ENCODE measurements at regions not wholly inside any gene's neighbourhood (a gene's known extent, or its start where the extent isn't known, plus 50 kb on each side); places are given as distances from the start of the nearest gene placed in this dataset.

DNA sequence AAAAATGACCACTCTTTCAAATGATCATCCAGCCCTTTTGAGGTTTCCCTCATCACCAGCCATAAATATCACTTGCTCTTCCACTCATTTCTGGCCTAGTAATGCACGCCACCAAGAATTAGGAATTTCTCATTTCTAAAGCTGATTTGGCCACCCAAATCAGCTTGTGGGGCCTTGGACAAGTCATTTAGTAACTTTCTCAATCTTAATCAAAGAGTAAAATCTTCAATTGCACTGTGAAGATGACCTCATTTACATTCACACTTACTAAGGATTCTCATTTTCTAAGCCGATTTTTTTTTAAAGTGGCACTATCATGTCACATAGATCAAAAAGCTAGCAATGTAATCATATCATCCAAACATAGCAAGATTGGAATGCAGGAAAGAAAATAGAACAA is 150.0 kb upstream of the HHIP start:
- ChIA-PET CTCF (interaction anchor here (1.4 kb wide), 1 partner anchor 10 kb away, joined by 6 read pairs; no protein-coding TSS in a partner anchor), POLR2A (no interaction called here)
- Histone ChIP-seq H3K4me1 (ENCODE audit: control insufficient read depth, extremely low read depth, insufficient read depth, low read length) (no peaks in the 10 kb centered on the region), H3K27ac (ENCODE audit: insufficient read depth, low read depth, low read length) (no peak overlapping the region), H3K36me3 (ENCODE audit: control insufficient read depth in 2 of 2, extremely low read depth in 1 of 2, insufficient read depth in 2 of 2, low read length in 2 of 2) (no peaks in the 10 kb centered on the region), H3K9me1 (replicated peaks; ENCODE audit: control insufficient read depth, extremely low read depth, insufficient read depth, low read length) (no peaks in the 10 kb centered on the region), H3K4me3 (replicated peaks in 1 of 3; ENCODE audit: insufficient read depth in 1 of 3, low read depth in 1 of 3, low read length in 3 of 3) (no peak overlapping the region), H3K27me3 (ENCODE audit: control insufficient read depth in 2 of 2, insufficient read depth in 2 of 2, low read length in 2 of 2) (no peaks in the 10 kb centered on the region), H3K9ac (replicated peaks; ENCODE audit: extremely low read depth, insufficient read depth, low read length) (no peak overlapping the region), H3K79me2 (ENCODE audit: control insufficient read depth, insufficient read depth, low read length) (no peaks in the 10 kb centered on the region), H4K20me1 (replicated peaks; ENCODE audit: control insufficient read depth, extremely low read depth, insufficient read depth, low read length) (no peaks in the 10 kb centered on the region), H2AFZ (ENCODE audit: low read depth, low read length) (no peak overlapping the region), H3K4me2 (ENCODE audit: insufficient read depth, low read length) (no peak overlapping the region), H3K9me3 (replicated peaks; ENCODE audit: control insufficient read depth, insufficient read depth, low read length) (no peaks in the 10 kb centered on the region)
- no peak for TF ChIP-seq POLR2A (IDR thresholded peaks at IDR 0.05; ENCODE audit: low read depth, low read length)
- TF ChIP-seq EZH2 (IDR thresholded peaks at IDR 0.05; ENCODE audit: borderline replicate concordance, low read depth, low read length, severe bottlenecking): no peak
- TF ChIP-seq MYC (IDR thresholded peaks at IDR 0.05; ENCODE audit: low read depth, low read length): no peak
- no peak for TF ChIP-seq GATA2 (IDR thresholded peaks at IDR 0.05; ENCODE audit: insufficient read depth, insufficient read length, low read depth, low read length)
- no peak for TF ChIP-seq JUN (IDR thresholded peaks at IDR 0.05; ENCODE audit: borderline replicate concordance, insufficient read depth, insufficient read length, low read depth)
- TF ChIP-seq POLR2AphosphoS5 (IDR thresholded peaks at IDR 0.05; ENCODE audit: insufficient read depth, low read depth, low read length): no peak
- no peak for TF ChIP-seq CTCF (IDR thresholded peaks at IDR 0.05; ENCODE audit: extremely low read depth in 1 of 2, insufficient read depth in 1 of 2, low read depth in 1 of 2, low read length in 2 of 2)
- no peak for TF ChIP-seq MAX (IDR thresholded peaks at IDR 0.05; ENCODE audit: insufficient read depth, insufficient read length)
- TF ChIP-seq FOS (IDR thresholded peaks at IDR 0.05; ENCODE audit: borderline replicate concordance, insufficient read depth, low read length): no peak
- no TSS peak for BruUV-seq (replicated peaks)
- no peak for FAIRE-seq
- dilution Hi-C loops (cut with MboI; ENCODE audit: extremely low pct_ligation_motif_present, low sequenced_read_pairs) (no loop called here), intact Hi-C loops (cut with micrococcal nuclease) (loop anchor here (5.0 kb wide), 1 partner anchor 41 kb away; no protein-coding TSS in a partner anchor)
- DNase-seq (ENCODE audit: low read depth, low spot score): no peak

Measured in endothelial cell of umbilical vein (primary cell).